K562 (cell line): ENCODE measurements at regions not wholly inside any gene's neighbourhood (a gene's known extent, or its start where the extent isn't known, plus 50 kb on each side); places are given as distances from the start of the nearest gene placed in this dataset.

ENCODE experiments used
- ATAC-seq: fragments of 200-7000 bp; cut with Tn5 transposase; 3 replicates; pipeline ENCODE4 v1.9.1; 2020; ENCODE audit warnings: moderate library complexity
- BruUV-seq: library from RNA; stranded (reverse); fragments of 400-500 nt; replicated peaks from 2 replicates; lab custom pipeline; 2021; lab: Mats Ljungman, UMichigan
- CTCF ChIA-PET: fragments of 300-600 bp; formaldehyde crosslinking; extraction: SDS; loops from one replicate; lab custom pipeline; 2021; ENCODE audit warnings: low intra/inter-chr PET ratio; lab: Yijun Ruan, JAX
- POLR2A ChIA-PET: fragments of 300-600, 350-650 bp; sonication (Branson Sonifier 250); formaldehyde crosslinking; extraction: SDS; loops from one replicate; lab custom pipeline; 2021; ENCODE audit warnings: antibody characterized with exemption, inconsistent platforms; lab: Yijun Ruan, JAX
- DNase-seq, 4 experiments: peaks; one replicate each; pipeline versions ENCODE4 v3.0.0 to v3.0.0-alpha.2; 2011 to 2018; ENCODE audit warnings: low spot score in 3 of 4, mixed read lengths in 3 of 4; ENCODE audit errors: extremely low read depth in 1 of 4
- FAIRE-seq: peaks from 2 replicates; lab custom pipeline; 2011; peaks lifted over from hg19 to GRCh38; lab: Jason Lieb, UNC
- H2AFZ ChIP-seq: 2 replicates; pipeline ENCODE4 v1.6.0; 2011; ENCODE audit warnings: low read depth, low read length, control low read depth, inconsistent platforms
- H3K27ac ChIP-seq: fragments of 200-600 bp; 3 replicates; pipeline ENCODE4 v1.8.0; 2011; ENCODE audit warnings: low read depth, mild to moderate bottlenecking, control low read depth, inconsistent platforms, low read length, moderate library complexity, mixed read lengths; ENCODE audit errors: extremely low read depth
- H3K27me3 ChIP-seq, 2 experiments: fragments of 300-600 bp in 1 of 2; 2 replicates in 1 of 2; 3 replicates in 1 of 2; pipeline versions ENCODE4 v1.6.0 to v1.8.0; 2011; ENCODE audit warnings: inconsistent platforms in 2 of 2, low read length in 2 of 2, mild to moderate bottlenecking in 1 of 2, mixed read lengths in 1 of 2, moderate library complexity in 1 of 2; ENCODE audit not compliant: control insufficient read depth in 2 of 2, insufficient read depth in 2 of 2
- H3K36me3 ChIP-seq: fragments of 300-600 bp; 3 replicates; pipeline ENCODE4 v1.8.0; 2011; ENCODE audit warnings: mild to moderate bottlenecking, low read length, inconsistent platforms; ENCODE audit not compliant: control insufficient read depth, insufficient read depth
- H3K4me1 ChIP-seq, 2 experiments: fragments of 200-600 bp in 1 of 2; replicated peaks in 1 of 2; 2 replicates in 1 of 2; 3 replicates in 1 of 2; pipeline versions ENCODE4 v1.5.1 to v1.8.0; 2011; ENCODE audit warnings: inconsistent platforms in 2 of 2, low read length in 2 of 2, mild to moderate bottlenecking in 1 of 2, mixed read lengths in 1 of 2, moderate library complexity in 1 of 2; ENCODE audit not compliant: control insufficient read depth in 2 of 2, insufficient read depth in 2 of 2
- H3K4me2 ChIP-seq: 2 replicates; pipeline ENCODE4 v1.6.1; 2011; ENCODE audit warnings: low read length, control low read depth, inconsistent platforms, mixed read lengths; ENCODE audit not compliant: insufficient read depth
- H3K4me3 ChIP-seq: fragments of 200-600 bp; sonication (generic), shearing (Covaris generic); 2 replicates; pipeline ENCODE4 v1.5.1; 2016; ENCODE audit warnings: control low read depth, inconsistent platforms
- H3K79me2 ChIP-seq: fragments of 200-600 bp; 3 replicates; pipeline ENCODE4 v1.8.0; 2011; ENCODE audit warnings: low read length, inconsistent platforms; ENCODE audit not compliant: control insufficient read depth, insufficient read depth
- H3K9ac ChIP-seq, 2 experiments: 2 replicates each; pipeline versions ENCODE4 v1.6.0 to v1.6.1; 2011; ENCODE audit warnings: low read depth in 2 of 2, low read length in 2 of 2, control low read depth in 1 of 2, inconsistent platforms in 1 of 2, mild to moderate bottlenecking in 1 of 2, mixed read lengths in 1 of 2; ENCODE audit not compliant: insufficient read depth in 1 of 2
- H3K9me1 ChIP-seq: one replicate; pipeline ENCODE4 v1.6.0; 2011; ENCODE audit warnings: inconsistent platforms, mild to moderate bottlenecking, low read length, moderate library complexity; ENCODE audit not compliant: control insufficient read depth, insufficient read depth
- H3K9me3 ChIP-seq: replicated peaks from 2 replicates; pipeline ENCODE4 v1.5.1; 2011; ENCODE audit warnings: low read depth, low read length, inconsistent platforms; ENCODE audit not compliant: control insufficient read depth, insufficient read depth
- H4K20me1 ChIP-seq: replicated peaks from 2 replicates; pipeline ENCODE4 v1.6.1; 2011; ENCODE audit warnings: low read length, inconsistent platforms, mixed read lengths; ENCODE audit not compliant: control insufficient read depth, insufficient read depth
- BACH1 ChIP-seq: fragments of 200-800 bp; sonication (Bioruptor generic); IDR thresholded peaks from 2 replicates; pipeline ENCODE4 v1.6.1; 2016; ENCODE audit warnings: missing genetic modification characterization, missing compliant biosample characterization
- CBFA2T2 ChIP-seq: fragments of 450-650 bp; conservative IDR thresholded peaks from 2 replicates; pipeline ENCODE4 v1.6.1; 2017; ENCODE audit warnings: mild to moderate bottlenecking
- CSDE1 ChIP-seq, 2 experiments: fragments of 450-650 bp; IDR thresholded peaks; 2 replicates each; pipeline ENCODE4 v1.6.1; 2016; ENCODE audit warnings: mild to moderate bottlenecking in 1 of 2
- POLR2AphosphoS2 ChIP-seq: IDR thresholded peaks from 2 replicates; pipeline ENCODE4 v1.6.1; 2012; ENCODE audit warnings: low read length, improper control_type of control experiment
- RBBP5 ChIP-seq: fragments of 200-600 bp; sonication (generic); IDR thresholded peaks from 2 replicates; pipeline ENCODE4 v1.6.1; 2012; ENCODE audit warnings: borderline replicate concordance, mild to moderate bottlenecking, low read length, control low read depth, inconsistent platforms; ENCODE audit not compliant: insufficient read depth, poor library complexity, severe bottlenecking
- RBM15 ChIP-seq: fragments of 200-400 bp; formaldehyde crosslinking; IDR thresholded peaks from 2 replicates; pipeline ENCODE4 v1.6.1; 2018; ENCODE audit warnings: mild to moderate bottlenecking, low read length, moderate library complexity; ENCODE audit not compliant: insufficient read depth
- SMAD1 ChIP-seq: fragments of 150-350 bp; IDR thresholded peaks from 2 replicates; pipeline ENCODE4 v1.6.1; 2014; ENCODE audit warnings: low read length, low read depth; ENCODE audit not compliant: partially characterized antibody
- SRSF1 ChIP-seq: fragments of 200-400 bp; formaldehyde crosslinking; IDR thresholded peaks from 2 replicates; pipeline ENCODE4 v1.6.1; 2017; ENCODE audit warnings: mild to moderate bottlenecking, low read depth, low read length, moderate library complexity
- STAG1 ChIP-seq: sonication (generic); formaldehyde crosslinking; IDR thresholded peaks from 2 replicates; pipeline ENCODE4 v1.5.0; 2020; ENCODE audit warnings: missing genetic modification reagents, borderline replicate concordance
- TCF7L2 ChIP-seq: fragments of 150-350 bp; IDR thresholded peaks from 2 replicates; pipeline ENCODE4 v1.6.1; 2016; ENCODE audit warnings: low read depth, mild to moderate bottlenecking, low read length, moderate library complexity
- WGBS: fragments of 100-300 bp; shearing (Covaris generic); methylation state at CpG from one replicate; pipeline ENCODE4 v1.1.6; 2016; ENCODE audit warnings: low coverage, mixed read lengths; ENCODE audit not compliant: insufficient coverage; ENCODE audit errors: missing lambda C conversion rate; 5-methylcytosine and 5-hydroxymethylcytosine counted together
- in situ Hi-C: fragments of 300-500 bp; cut with MboI; formaldehyde crosslinking; loops from 4 replicates; pipeline ENCODE4 v1.15.0; 2018; ENCODE audit warnings: inconsistent platforms, mixed read lengths
- intact Hi-C: fragments of 100-400 bp; cut with micrococcal nuclease; formaldehyde crosslinking; loops from 2 replicates; pipeline ENCODE4 v1.14.2; 2022
- TF ChIP-seq, protein P1 (sequence below): fragments of 200-800 bp; sonication (Bioruptor generic); IDR thresholded peaks from 2 replicates; pipeline ENCODE4 v1.6.1; 2017; ENCODE audit warnings: missing genetic modification characterization, missing compliant biosample characterization
- TF ChIP-seq, protein P2 (sequence below): fragments of 450-650 bp; formaldehyde crosslinking; IDR thresholded peaks from 2 replicates; pipeline ENCODE4 v1.4.0; 2022; ENCODE audit warnings: mild to moderate bottlenecking, moderate library complexity
- TF ChIP-seq, protein P3 (sequence below): sonication (generic); formaldehyde crosslinking; IDR thresholded peaks from 2 replicates; pipeline ENCODE4 v1.8.1; 2023; ENCODE audit warnings: missing genetic modification reagents, mild to moderate bottlenecking, borderline replicate concordance
- TF ChIP-seq, protein P4 (sequence below): sonication (generic); formaldehyde crosslinking; IDR thresholded peaks from 2 replicates; pipeline ENCODE4 v1.8.0; 2022; ENCODE audit warnings: missing genetic modification reagents, mild to moderate bottlenecking, borderline replicate concordance

DNA sequence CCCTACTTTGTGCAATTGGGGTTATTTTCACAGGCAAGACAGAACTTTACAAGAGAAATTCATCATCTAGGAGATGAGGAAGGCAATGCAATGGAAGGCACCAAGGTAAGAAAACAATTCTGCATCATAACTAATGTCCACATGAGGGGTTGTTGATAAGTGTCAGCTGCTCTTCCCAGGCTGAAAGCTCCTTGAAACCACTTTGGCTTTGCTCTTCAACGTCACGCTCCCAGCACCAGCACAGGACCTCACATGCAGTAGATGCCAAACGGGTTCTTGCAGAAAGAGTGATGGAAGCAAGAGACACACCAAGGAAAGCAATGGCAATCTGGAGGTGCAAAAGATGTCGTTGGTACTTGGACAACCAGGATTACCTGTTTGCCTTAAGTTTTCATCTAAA, 485.5 kb downstream of the BCL11B start (continued):
- no peak for TF ChIP-seq BACH1 (tag)
- TF ChIP-seq, protein P1, sequence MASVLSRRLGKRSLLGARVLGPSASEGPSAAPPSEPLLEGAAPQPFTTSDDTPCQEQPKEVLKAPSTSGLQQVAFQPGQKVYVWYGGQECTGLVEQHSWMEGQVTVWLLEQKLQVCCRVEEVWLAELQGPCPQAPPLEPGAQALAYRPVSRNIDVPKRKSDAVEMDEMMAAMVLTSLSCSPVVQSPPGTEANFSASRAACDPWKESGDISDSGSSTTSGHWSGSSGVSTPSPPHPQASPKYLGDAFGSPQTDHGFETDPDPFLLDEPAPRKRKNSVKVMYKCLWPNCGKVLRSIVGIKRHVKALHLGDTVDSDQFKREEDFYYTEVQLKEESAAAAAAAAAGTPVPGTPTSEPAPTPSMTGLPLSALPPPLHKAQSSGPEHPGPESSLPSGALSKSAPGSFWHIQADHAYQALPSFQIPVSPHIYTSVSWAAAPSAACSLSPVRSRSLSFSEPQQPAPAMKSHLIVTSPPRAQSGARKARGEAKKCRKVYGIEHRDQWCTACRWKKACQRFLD (CRISPR knock-in tag), result no peak
- TF ChIP-seq, protein P2, sequence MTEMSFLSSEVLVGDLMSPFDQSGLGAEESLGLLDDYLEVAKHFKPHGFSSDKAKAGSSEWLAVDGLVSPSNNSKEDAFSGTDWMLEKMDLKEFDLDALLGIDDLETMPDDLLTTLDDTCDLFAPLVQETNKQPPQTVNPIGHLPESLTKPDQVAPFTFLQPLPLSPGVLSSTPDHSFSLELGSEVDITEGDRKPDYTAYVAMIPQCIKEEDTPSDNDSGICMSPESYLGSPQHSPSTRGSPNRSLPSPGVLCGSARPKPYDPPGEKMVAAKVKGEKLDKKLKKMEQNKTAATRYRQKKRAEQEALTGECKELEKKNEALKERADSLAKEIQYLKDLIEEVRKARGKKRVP (CRISPR knock-in tag), result no peak

DNA sequence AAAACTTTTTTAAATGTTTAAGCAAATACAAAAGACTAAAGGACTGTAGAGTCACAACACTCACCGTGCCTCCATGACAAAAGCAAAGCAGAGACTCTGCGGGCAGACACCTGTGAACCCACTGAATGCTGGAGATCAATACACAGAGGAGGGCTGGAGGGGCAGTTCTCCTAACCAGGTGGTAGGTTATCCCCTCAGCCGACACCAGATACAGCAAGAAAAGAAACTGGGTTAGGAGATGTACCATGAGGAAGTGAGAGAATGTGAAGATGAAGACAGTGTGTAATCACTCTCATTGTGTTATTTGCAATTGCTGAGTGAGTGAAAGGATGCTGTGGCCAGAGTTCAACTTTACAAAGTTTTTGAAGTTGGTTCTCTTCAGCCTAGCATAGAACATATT, 480.3 kb downstream of the BCL11B start:
- POLR2A ChIA-PET, result no interaction called here
- Histone ChIP-seq H3K9me1 (no peaks in the 10 kb centered on the region), H2AFZ (no peak overlapping the region), H4K20me1 (no peaks in the 10 kb centered on the region), H3K27me3 (no peaks in the 10 kb centered on the region), H3K36me3 (no peaks in the 10 kb centered on the region), H3K9me3 (no peaks in the 10 kb centered on the region)
- BruUV-seq, result no TSS peak
- in situ Hi-C loops, result no loop called here
- DNase-seq, result no peak
- no peak for ATAC-seq
- WGBS, result 0% methylated on average over 3 of the region's 3 CpGs
- no peak for TF ChIP-seq TCF7L2
- no peak for TF ChIP-seq RBBP5
- no peak for TF ChIP-seq SRSF1
- TF ChIP-seq CSDE1 (IDR thresholded peaks at IDR 0.05), result no peak
- TF ChIP-seq, protein P3, sequence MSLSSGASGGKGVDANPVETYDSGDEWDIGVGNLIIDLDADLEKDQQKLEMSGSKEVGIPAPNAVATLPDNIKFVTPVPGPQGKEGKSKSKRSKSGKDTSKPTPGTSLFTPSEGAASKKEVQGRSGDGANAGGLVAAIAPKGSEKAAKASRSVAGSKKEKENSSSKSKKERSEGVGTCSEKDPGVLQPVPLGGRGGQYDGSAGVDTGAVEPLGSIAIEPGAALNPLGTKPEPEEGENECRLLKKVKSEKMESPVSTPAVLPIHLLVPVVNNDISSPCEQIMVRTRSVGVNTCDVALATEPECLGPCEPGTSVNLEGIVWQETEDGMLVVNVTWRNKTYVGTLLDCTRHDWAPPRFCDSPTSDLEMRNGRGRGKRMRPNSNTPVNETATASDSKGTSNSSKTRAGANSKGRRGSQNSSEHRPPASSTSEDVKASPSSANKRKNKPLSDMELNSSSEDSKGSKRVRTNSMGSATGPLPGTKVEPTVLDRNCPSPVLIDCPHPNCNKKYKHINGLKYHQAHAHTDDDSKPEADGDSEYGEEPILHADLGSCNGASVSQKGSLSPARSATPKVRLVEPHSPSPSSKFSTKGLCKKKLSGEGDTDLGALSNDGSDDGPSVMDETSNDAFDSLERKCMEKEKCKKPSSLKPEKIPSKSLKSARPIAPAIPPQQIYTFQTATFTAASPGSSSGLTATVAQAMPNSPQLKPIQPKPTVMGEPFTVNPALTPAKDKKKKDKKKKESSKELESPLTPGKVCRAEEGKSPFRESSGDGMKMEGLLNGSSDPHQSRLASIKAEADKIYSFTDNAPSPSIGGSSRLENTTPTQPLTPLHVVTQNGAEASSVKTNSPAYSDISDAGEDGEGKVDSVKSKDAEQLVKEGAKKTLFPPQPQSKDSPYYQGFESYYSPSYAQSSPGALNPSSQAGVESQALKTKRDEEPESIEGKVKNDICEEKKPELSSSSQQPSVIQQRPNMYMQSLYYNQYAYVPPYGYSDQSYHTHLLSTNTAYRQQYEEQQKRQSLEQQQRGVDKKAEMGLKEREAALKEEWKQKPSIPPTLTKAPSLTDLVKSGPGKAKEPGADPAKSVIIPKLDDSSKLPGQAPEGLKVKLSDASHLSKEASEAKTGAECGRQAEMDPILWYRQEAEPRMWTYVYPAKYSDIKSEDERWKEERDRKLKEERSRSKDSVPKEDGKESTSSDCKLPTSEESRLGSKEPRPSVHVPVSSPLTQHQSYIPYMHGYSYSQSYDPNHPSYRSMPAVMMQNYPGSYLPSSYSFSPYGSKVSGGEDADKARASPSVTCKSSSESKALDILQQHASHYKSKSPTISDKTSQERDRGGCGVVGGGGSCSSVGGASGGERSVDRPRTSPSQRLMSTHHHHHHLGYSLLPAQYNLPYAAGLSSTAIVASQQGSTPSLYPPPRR (CRISPR knock-in tag), result no peak
- TF ChIP-seq, protein P4, sequence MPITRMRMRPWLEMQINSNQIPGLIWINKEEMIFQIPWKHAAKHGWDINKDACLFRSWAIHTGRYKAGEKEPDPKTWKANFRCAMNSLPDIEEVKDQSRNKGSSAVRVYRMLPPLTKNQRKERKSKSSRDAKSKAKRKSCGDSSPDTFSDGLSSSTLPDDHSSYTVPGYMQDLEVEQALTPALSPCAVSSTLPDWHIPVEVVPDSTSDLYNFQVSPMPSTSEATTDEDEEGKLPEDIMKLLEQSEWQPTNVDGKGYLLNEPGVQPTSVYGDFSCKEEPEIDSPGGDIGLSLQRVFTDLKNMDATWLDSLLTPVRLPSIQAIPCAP, result no peak
- TF ChIP-seq POLR2AphosphoS2, result no peak
- no peak for TF ChIP-seq RBM15
- no peak for TF ChIP-seq CBFA2T2
- no peak for TF ChIP-seq STAG1 (CRISPR knock-in tag)
- TF ChIP-seq SMAD1, result no peak
- TF ChIP-seq, all 486 proteins: peak for 0
- intact Hi-C loops, result no loop called here
- Histone ChIP-seq H3K4me2 (no peak overlapping the region), H3K4me3 (no peak overlapping the region), H3K79me2 (no peaks in the 10 kb centered on the region), H3K4me1 (no peaks in the 10 kb centered on the region), H3K9ac (no peak overlapping the region), H3K27ac (no peak overlapping the region)
- CTCF ChIA-PET, result no interaction called here
- FAIRE-seq, result no peak
